IMR-90 (cell line): ENCODE measurements at regions not wholly inside any gene's neighbourhood (a gene's known extent, or its start where the extent isn't known, plus 50 kb on each side); places are given as distances from the start of the nearest gene placed in this dataset.

Experiments
- CTCF ChIP-seq: conservative IDR thresholded peaks from 2 replicates; pipeline ENCODE4 v1.5.1; 2012; ENCODE audit warnings: mild to moderate bottlenecking, low read depth, low read length, improper control_type of control experiment
- SMC3 ChIP-seq: fragments of 150-350 bp; IDR thresholded peaks from 2 replicates; pipeline ENCODE4 v1.6.1; 2016; ENCODE audit warnings: low read depth, mild to moderate bottlenecking, antibody characterized with exemption, low read length, moderate library complexity

GRCh38 chr2:20897047-20897446 lies 74.1 kb upstream of the LDAH start:
- no peak for TF ChIP-seq CTCF
- TF ChIP-seq SMC3, result no peak
